HL-60 (cell line): ENCODE measurements at regions not wholly inside any gene's neighbourhood (a gene's known extent, or its start where the extent isn't known, plus 50 kb on each side); places are given as distances from the start of the nearest gene placed in this dataset.

Experiments used
- CTCF ChIP-seq: IDR thresholded peaks from one replicate; pipeline ENCODE4 v1.5.1; 2011; ENCODE audit warnings: low read length, control low read depth, inconsistent platforms; ENCODE audit not compliant: insufficient read depth
- GABPA ChIP-seq: IDR thresholded peaks from 2 replicates; pipeline ENCODE4 v1.6.1; 2012; ENCODE audit warnings: low read depth
- POLR2AphosphoS5 ChIP-seq: IDR thresholded peaks from 2 replicates; pipeline ENCODE4 v1.6.1; 2012; ENCODE audit warnings: low read depth
- REST ChIP-seq: IDR thresholded peaks from 2 replicates; pipeline ENCODE4 v1.6.1; 2012; ENCODE audit warnings: low read depth; ENCODE audit not compliant: insufficient replicate concordance

- TF ChIP-seq CTCF (no peak), REST (no peak), GABPA (no peak), POLR2AphosphoS5 (no peak)
Measured at GRCh38 chr18:39596221-39596620, 2030.6 kb upstream of the CELF4 start.
